DMS 273 treated with DMSO at 0.1 percent for 48 hours (cell line): ENCODE measurements at regions not wholly inside any gene's neighbourhood (a gene's known extent, or its start where the extent isn't known, plus 50 kb on each side); places are given as distances from the start of the nearest gene placed in this dataset.

Source experiments
- DNase-seq: peaks from one replicate; lab custom pipeline; 2025; lab: John Stamatoyannopoulos, UW

GRCh38 chr16:6279286-6279685 is 1053.4 kb upstream of the RBFOX1 start:
- DNase-seq: no peak

- no peak for DNase-seq
Measured at GRCh38 chr16:6274351-6274750, 1058.3 kb upstream of the RBFOX1 start.

GRCh38 chr16:6267682-6268081 is 1065.0 kb upstream of the RBFOX1 start:
- DNase-seq: no peak

GRCh38 chr16:6266703-6267102 is 1065.9 kb upstream of the RBFOX1 start:
- DNase-seq: no peak

GRCh38 chr16:6265968-6266367 is 1066.7 kb upstream of the RBFOX1 start:
- no peak for DNase-seq

- no peak for DNase-seq
Measured at GRCh38 chr16:6258056-6258455, 1074.6 kb upstream of the RBFOX1 start.

GRCh38 chr16:6252541-6252940 is 1080.1 kb upstream of the RBFOX1 start:
- DNase-seq: no peak

- no peak for DNase-seq
Measured at GRCh38 chr16:6250511-6250910, 1082.1 kb upstream of the RBFOX1 start.

GRCh38 chr16:6249863-6250262 is 1082.8 kb upstream of the RBFOX1 start:
- no peak for DNase-seq

GRCh38 chr16:6248199-6248598 is 1084.4 kb upstream of the RBFOX1 start:
- no peak for DNase-seq

- no peak for DNase-seq
Measured at GRCh38 chr16:6247775-6248174, 1084.9 kb upstream of the RBFOX1 start.

- no peak for DNase-seq
Measured at GRCh38 chr16:6247150-6247549, 1085.5 kb upstream of the RBFOX1 start.

GRCh38 chr16:6246266-6246665 is 1086.4 kb upstream of the RBFOX1 start:
- no peak for DNase-seq

- no peak for DNase-seq
Measured at GRCh38 chr16:6232056-6232455, 1100.6 kb upstream of the RBFOX1 start.

GRCh38 chr16:6231398-6231797 is 1101.2 kb upstream of the RBFOX1 start:
- no peak for DNase-seq

- no peak for DNase-seq
Measured at GRCh38 chr16:6229186-6229585, 1103.5 kb upstream of the RBFOX1 start.

- no peak for DNase-seq
Measured at GRCh38 chr16:6218855-6219254, 1113.8 kb upstream of the RBFOX1 start.

GRCh38 chr16:6216836-6217235 is 1115.8 kb upstream of the RBFOX1 start:
- DNase-seq: no peak

GRCh38 chr16:6211644-6212043 is 1114.0 kb upstream of the EEF2KMT start:
- no peak for DNase-seq

GRCh38 chr16:6209355-6209930 is 1111.8 kb upstream of the EEF2KMT start:
- DNase-seq: no peak

- no peak for DNase-seq
Measured at GRCh38 chr16:6207580-6207979, 1110.0 kb upstream of the EEF2KMT start.

GRCh38 chr16:6207124-6207523 is 1109.5 kb upstream of the EEF2KMT start:
- DNase-seq: no peak

GRCh38 chr16:6206080-6206479 is 1108.5 kb upstream of the EEF2KMT start:
- DNase-seq: no peak

- no peak for DNase-seq
Measured at GRCh38 chr16:6204945-6205344, 1107.3 kb upstream of the EEF2KMT start.

- DNase-seq: no peak
Measured at GRCh38 chr16:6200861-6201260, 1103.3 kb upstream of the EEF2KMT start.
